HEK293T (cell line): ENCODE measurements at regions not wholly inside any gene's neighbourhood (a gene's known extent, or its start where the extent isn't known, plus 50 kb on each side); places are given as distances from the start of the nearest gene placed in this dataset.

Source experiments
- CTCF ChIA-PET: fragments of 350-600 bp; formaldehyde crosslinking; extraction: SDS; loops from one replicate; lab custom pipeline; 2021; ENCODE audit warnings: antibody characterized with exemption, inconsistent platforms; lab: Yijun Ruan, JAX
- POLR2A ChIA-PET: fragments of 350-600 bp; formaldehyde crosslinking; extraction: SDS; loops from one replicate; lab custom pipeline; 2020; ENCODE audit warnings: antibody characterized with exemption, inconsistent platforms; lab: Yijun Ruan, JAX
- DNase-seq: peaks from one replicate; pipeline ENCODE4 v3.0.0; 2012; ENCODE audit warnings: mixed read lengths; ENCODE audit errors: extremely low spot score
- ARNT ChIP-seq: fragments of 450-650 bp; IDR thresholded peaks from 2 replicates; pipeline ENCODE4 v1.6.1; 2017; ENCODE audit warnings: mild to moderate bottlenecking
- BHLHE40 ChIP-seq: fragments of 450-650 bp; IDR thresholded peaks from 2 replicates; pipeline ENCODE4 v1.6.1; 2016; ENCODE audit warnings: mild to moderate bottlenecking, moderate library complexity, borderline replicate concordance
- CTBP1 ChIP-seq: fragments of 450-650 bp; IDR thresholded peaks from 2 replicates; pipeline ENCODE4 v1.6.1; 2016; ENCODE audit warnings: borderline replicate concordance
- ELF4 ChIP-seq: fragments of 450-650 bp; IDR thresholded peaks from 2 replicates; pipeline ENCODE4 v1.6.1; 2017; ENCODE audit warnings: antibody characterized with exemption
- FOXA1 ChIP-seq: fragments of 450-650 bp; IDR thresholded peaks from 2 replicates; pipeline ENCODE4 v1.6.1; 2016; ENCODE audit warnings: mild to moderate bottlenecking
- FOXK2 ChIP-seq: fragments of 450-650 bp; IDR thresholded peaks from 2 replicates; pipeline ENCODE4 v1.6.1; 2016; ENCODE audit warnings: mild to moderate bottlenecking
- FOXM1 ChIP-seq: fragments of 450-650 bp; IDR thresholded peaks from 2 replicates; pipeline ENCODE4 v1.6.1; 2017; ENCODE audit warnings: mild to moderate bottlenecking, borderline replicate concordance
- HDGF ChIP-seq: fragments of 450-650 bp; IDR thresholded peaks from 2 replicates; pipeline ENCODE4 v1.6.1; 2017; ENCODE audit warnings: antibody characterized with exemption, borderline replicate concordance
- L3MBTL2 ChIP-seq: fragments of 450-650 bp; conservative IDR thresholded peaks from 2 replicates; pipeline ENCODE4 v1.6.1; 2016; ENCODE audit warnings: mild to moderate bottlenecking
- LEF1 ChIP-seq: fragments of 450-650 bp; IDR thresholded peaks from 2 replicates; pipeline ENCODE4 v1.6.1; 2017; ENCODE audit warnings: mild to moderate bottlenecking, borderline replicate concordance
- NFRKB ChIP-seq: fragments of 450-650 bp; IDR thresholded peaks from 2 replicates; pipeline ENCODE4 v1.6.1; 2016; ENCODE audit warnings: mild to moderate bottlenecking, moderate library complexity
- SP1 ChIP-seq: fragments of 450-650 bp; IDR thresholded peaks from 2 replicates; pipeline ENCODE4 v1.6.1; 2017
- SUZ12 ChIP-seq: fragments of 450-650 bp; IDR thresholded peaks from 2 replicates; pipeline ENCODE4 v1.6.1; 2016; ENCODE audit warnings: mild to moderate bottlenecking
- TARDBP ChIP-seq: fragments of 450-650 bp; IDR thresholded peaks from 2 replicates; pipeline ENCODE4 v1.6.1; 2016
- ZNF384 ChIP-seq: fragments of 450-650 bp; IDR thresholded peaks from 2 replicates; pipeline ENCODE4 v1.6.1; 2016
- TF ChIP-seq, protein P1 (sequence below): fragments of 450-650 bp; IDR thresholded peaks from 2 replicates; pipeline ENCODE4 v1.6.1; 2016

DNA sequence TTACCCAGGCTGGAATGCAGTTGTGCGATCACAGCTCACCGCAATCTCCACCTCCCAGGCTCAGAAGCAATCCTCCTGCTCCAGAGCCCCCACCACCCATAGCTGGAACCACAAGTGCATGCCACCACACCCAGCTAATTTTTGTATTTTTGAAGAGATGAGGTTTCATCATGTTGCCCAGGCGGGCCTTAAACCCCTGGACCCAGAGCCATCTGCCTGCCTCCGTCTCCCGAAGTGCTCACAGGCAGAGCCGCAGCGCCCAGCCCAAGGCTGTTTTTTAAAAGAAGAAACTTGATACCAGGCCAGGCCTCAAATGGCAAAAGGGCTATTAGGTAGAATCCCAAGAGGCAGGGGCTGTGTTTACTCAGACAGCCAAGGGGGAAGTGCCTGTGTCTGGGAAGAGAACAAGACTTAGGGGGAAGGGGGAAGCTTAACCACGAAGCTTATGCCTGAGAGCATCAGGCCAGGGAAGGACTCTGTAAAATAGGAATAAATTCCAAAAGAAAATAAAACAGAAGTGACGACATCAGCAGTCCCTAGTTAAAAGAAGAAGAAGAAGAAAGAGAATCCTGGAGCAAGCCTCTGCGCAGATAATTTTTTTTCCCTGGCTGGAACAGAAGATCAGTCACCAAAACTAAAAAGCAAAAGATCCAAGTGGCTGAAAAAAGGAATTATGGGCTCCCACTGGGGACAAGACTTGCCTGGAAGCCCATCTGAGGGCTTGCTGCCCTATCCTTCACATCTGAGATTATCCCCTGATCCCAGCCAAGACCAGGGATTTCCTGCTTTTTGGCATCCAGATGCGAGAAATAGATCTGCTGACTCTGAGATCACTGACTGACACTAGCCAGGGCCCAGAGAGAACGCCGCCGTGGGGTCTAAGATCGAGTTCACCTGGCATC lies 170.5 kb downstream of the NDUFA12 start:
- ChIA-PET CTCF (interaction anchor here (1.1 kb wide), 1 partner anchor 42 kb away, joined by 5 read pairs; no protein-coding TSS in a partner anchor), POLR2A (interaction anchor here (0.9 kb wide), 1 partner anchor 40 kb away, joined by 4 read pairs; no protein-coding TSS in a partner anchor)
- peak; percentile 53; the same call in 1 of the 2 replicates for TF ChIP-seq FOXA1
- no peak for TF ChIP-seq ZNF384
- TF ChIP-seq L3MBTL2, result 0 out of 2 replicates have a peak, but pooled peaks have one; percentile 13
- TF ChIP-seq ARNT, result no peak
- TF ChIP-seq SP1, result no peak
- DNase-seq, result peak; percentile 63

DNA sequence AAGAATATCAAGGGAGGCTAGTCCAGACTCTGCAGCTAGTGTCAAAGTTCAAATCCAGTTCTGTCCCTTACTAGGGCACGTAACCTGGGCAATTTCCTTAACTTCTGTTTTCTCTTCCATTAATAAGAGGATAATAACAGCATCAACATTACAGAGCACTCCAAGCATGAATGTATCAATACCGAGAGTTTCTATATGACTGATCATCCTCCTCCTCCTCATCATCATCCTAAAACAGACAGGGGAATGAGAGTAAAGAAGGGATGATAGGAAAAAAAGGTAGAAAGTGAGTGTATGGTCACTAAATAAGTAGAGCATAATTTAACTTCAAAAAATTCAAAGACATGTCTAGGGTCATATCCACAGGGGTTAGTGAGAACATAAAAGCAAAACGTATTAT lies 171.4 kb downstream of the NDUFA12 start:
- no peak for DNase-seq
- ChIA-PET POLR2A (interaction anchor here (0.9 kb wide), 1 partner anchor 41 kb away, joined by 4 read pairs; no protein-coding TSS in a partner anchor), CTCF (interaction anchor here (1.1 kb wide), 1 partner anchor 43 kb away, joined by 5 read pairs; no protein-coding TSS in a partner anchor)
- TF ChIP-seq, protein P1, sequence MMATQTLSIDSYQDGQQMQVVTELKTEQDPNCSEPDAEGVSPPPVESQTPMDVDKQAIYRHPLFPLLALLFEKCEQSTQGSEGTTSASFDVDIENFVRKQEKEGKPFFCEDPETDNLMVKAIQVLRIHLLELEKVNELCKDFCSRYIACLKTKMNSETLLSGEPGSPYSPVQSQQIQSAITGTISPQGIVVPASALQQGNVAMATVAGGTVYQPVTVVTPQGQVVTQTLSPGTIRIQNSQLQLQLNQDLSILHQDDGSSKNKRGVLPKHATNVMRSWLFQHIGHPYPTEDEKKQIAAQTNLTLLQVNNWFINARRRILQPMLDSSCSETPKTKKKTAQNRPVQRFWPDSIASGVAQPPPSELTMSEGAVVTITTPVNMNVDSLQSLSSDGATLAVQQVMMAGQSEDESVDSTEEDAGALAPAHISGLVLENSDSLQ, result no peak
- TF ChIP-seq FOXM1 (no peak), FOXK2 (no peak), FOXA1 (no peak), HDGF (no peak), ARNT (no peak), LEF1 (no peak), CTBP1 (no peak), BHLHE40 (no peak), TARDBP (no peak), NFRKB (no peak), ELF4 (no peak), SP1 (no peak), ZNF384 (no peak), SUZ12 (no peak), L3MBTL2 (no peak)

DNA sequence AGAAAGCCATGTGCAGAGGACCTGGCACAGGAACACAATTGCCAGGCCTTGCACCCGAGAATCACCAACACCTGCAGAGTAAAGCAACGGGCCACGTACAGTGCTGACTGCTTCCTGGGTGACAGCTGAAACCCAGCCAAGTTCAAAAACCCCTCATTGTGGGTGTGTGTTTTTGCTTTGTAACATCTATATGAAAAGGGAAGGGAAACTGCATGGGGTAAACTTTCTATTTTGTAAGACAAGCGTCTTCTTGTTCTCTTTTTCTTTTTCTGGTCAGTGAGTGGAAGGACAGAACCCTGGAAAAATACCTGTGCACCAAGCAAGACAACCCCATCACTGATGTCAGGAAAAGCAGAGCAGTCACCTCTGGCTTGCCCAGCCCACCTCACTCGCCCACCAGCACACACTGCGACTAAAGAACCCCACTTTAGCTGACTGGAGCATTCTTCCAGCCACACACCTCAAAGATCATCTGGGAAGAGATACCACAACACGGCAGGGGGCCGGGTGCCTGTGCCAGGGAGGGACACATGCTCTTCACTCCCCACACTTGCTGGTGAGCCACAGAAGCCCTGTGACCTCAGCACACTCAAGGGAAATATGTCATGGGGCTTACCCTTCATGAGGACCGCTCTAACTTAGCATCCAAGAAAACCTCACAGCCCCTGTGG lies 172.3 kb downstream of the NDUFA12 start:
- no peak for DNase-seq
- POLR2A ChIA-PET, result no interaction called here
- CTCF ChIA-PET, result no interaction called here
- no peak for TF ChIP-seq FOXA1
- TF ChIP-seq ELF4, result no peak
- no peak for TF ChIP-seq FOXM1
- TF ChIP-seq SUZ12, result no peak
- TF ChIP-seq, protein P1, result no peak
- no peak for TF ChIP-seq L3MBTL2
- TF ChIP-seq TARDBP, result no peak
- TF ChIP-seq NFRKB, result no peak
- no peak for TF ChIP-seq ARNT
- no peak for TF ChIP-seq LEF1
- no peak for TF ChIP-seq BHLHE40

DNA sequence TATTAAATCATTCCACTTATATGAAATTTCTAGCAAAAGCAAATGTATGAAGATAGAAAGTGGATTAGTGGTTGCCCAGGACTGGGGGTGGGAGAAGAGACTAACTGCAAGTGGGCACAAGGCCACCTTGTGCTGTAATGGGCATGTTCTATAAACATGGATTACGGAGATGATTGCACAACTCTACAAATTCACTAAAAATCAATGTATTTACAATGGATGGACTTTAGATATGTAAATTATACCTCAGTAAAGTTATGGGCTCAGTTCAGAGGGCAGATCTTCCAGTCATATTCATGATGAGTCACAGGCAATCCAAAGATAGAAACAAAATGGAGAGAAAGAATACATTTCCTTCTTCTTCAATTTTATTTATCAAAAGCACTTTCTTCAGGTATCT lies 173.9 kb downstream of the NDUFA12 start:
- no peak for DNase-seq
- TF ChIP-seq SP1 (no peak), ZNF384 (no peak), FOXK2 (no peak), BHLHE40 (no peak), L3MBTL2 (no peak), FOXA1 (no peak), ARNT (no peak), ELF4 (no peak), TARDBP (no peak), FOXM1 (no peak), LEF1 (no peak), HDGF (no peak), NFRKB (no peak), SUZ12 (no peak), CTBP1 (no peak)
- TF ChIP-seq, protein P1, result no peak
- ChIA-PET POLR2A (no interaction called here), CTCF (no interaction called here)

DNA sequence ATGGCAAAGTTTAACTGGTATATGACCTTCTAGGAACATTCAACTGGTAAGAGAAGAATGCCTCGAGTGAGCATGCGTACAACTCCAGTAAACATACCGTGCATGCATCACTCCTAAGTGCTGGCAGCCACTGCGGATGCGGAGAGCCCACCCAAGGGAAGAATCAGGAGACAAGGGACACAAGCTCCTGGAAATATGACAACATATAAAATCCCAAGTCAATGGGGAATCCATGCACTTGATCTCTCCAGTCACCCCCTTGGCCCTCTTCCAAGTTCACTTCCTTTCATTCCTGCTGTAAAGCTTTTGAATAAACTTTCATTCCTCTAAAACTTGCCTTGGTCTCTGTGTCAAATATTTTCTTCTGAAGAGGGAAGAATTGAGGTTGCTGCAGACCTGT lies 168.7 kb upstream of the TMCC3 start:
- ChIA-PET CTCF (interaction anchor here (0.6 kb wide), 1 partner anchor 286 kb away, joined by 3 read pairs; no protein-coding TSS in a partner anchor), POLR2A (no interaction called here)
- DNase-seq, result no peak
- no peak for TF ChIP-seq TARDBP
- TF ChIP-seq ELF4, result no peak
- no peak for TF ChIP-seq LEF1
- no peak for TF ChIP-seq FOXK2
- no peak for TF ChIP-seq SUZ12
- TF ChIP-seq, protein P1, result no peak
- TF ChIP-seq FOXA1, result no peak
- no peak for TF ChIP-seq ARNT
- no peak for TF ChIP-seq ZNF384
- no peak for TF ChIP-seq L3MBTL2
- no peak for TF ChIP-seq FOXM1
- TF ChIP-seq NFRKB, result no peak
- no peak for TF ChIP-seq CTBP1
- TF ChIP-seq HDGF, result no peak
- no peak for TF ChIP-seq SP1
- no peak for TF ChIP-seq BHLHE40
